ENCODE measurements at regions not wholly inside any gene's neighbourhood (a gene's known extent, or its start where the extent isn't known, plus 50 kb on each side); places are given as distances from the start of the nearest gene placed in this dataset.

GRCh38 chr3:176160997-176161396 is 1036.3 kb downstream of the TBL1XR1 start:
- Histone ChIP-seq H2AFZ (ENCODE audit: low read depth) (no peak overlapping the region), H4K20me1 (ENCODE audit: insufficient read depth) (no peaks in the 10 kb centered on the region), H3K4me3 (ENCODE audit: low read depth in 2 of 2, low read length in 1 of 2) (no peak overlapping the region), H3F3A (replicated peaks; ENCODE audit: insufficient read depth) (no peaks in the 10 kb centered on the region), H3K27me3 (ENCODE audit: insufficient read depth) (no peaks in the 10 kb centered on the region), H3K4me1 (ENCODE audit: control insufficient read depth in 1 of 2, insufficient read depth in 2 of 2, low read depth in 1 of 2, low read length in 1 of 2) (no peaks in the 10 kb centered on the region), H3K36me3 (replicated peaks in 1 of 2; ENCODE audit: control insufficient read depth in 1 of 2, insufficient read depth in 2 of 2, low read length in 1 of 2) (no peaks in the 10 kb centered on the region), H3K9me3 (no peaks in the 10 kb centered on the region), H3K4me2 (no peak overlapping the region), H3K79me2 (ENCODE audit: insufficient read depth) (no peaks in the 10 kb centered on the region), H3K27ac (ENCODE audit: low read depth in 2 of 2, low read length in 1 of 2) (no peak overlapping the region), H3K9ac (no peak overlapping the region), H3K9me2 (no peaks in the 10 kb centered on the region)
- POLR2A ChIA-PET, result no interaction called here
- CTCF ChIA-PET, result interaction anchor here (0.6 kb wide), 1 partner anchor 1634 kb away, joined by 4 read pairs; no protein-coding TSS in a partner anchor
- DNase-seq, result no peak
- TF ChIP-seq NFIC (IDR thresholded peaks at IDR 0.05; ENCODE audit: borderline replicate concordance) (no peak), NRF1 (IDR thresholded peaks at IDR 0.05; ENCODE audit: low read depth, low read length) (no peak), GABPA (IDR thresholded peaks at IDR 0.05; ENCODE audit: low read depth) (no peak), GATA2 (CRISPR knock-in tag; IDR thresholded peaks at IDR 0.05) (no peak), REST (IDR thresholded peaks at IDR 0.05; ENCODE audit: low read depth, low read length) (no peak), SIN3A (IDR thresholded peaks at IDR 0.05; ENCODE audit: borderline replicate concordance, low read depth, low read length) (no peak), SMC3 (IDR thresholded peaks at IDR 0.05; ENCODE audit: low read depth, low read length) (no peak), CHD2 (IDR thresholded peaks at IDR 0.05; ENCODE audit: low read length, partially characterized antibody) (no peak), RAD21 (IDR thresholded peaks at IDR 0.05; ENCODE audit: low read length) (no peak), USF1 (IDR thresholded peaks at IDR 0.05; ENCODE audit: borderline replicate concordance, low read depth) (no peak), FOXJ3 (CRISPR knock-in tag; IDR thresholded peaks at IDR 0.05) (no peak)

GRCh38 chr3:176159796-176160195 is 1037.5 kb downstream of the TBL1XR1 start:
- 23% methylated on average over 2 of the region's 2 CpGs for WGBS (ENCODE audit: low lambda C conversion rate)
- Histone ChIP-seq H3K4me2 (no peak overlapping the region), H3K27me3 (ENCODE audit: insufficient read depth) (no peaks in the 10 kb centered on the region), H3K4me1 (ENCODE audit: control insufficient read depth in 1 of 2, insufficient read depth in 2 of 2, low read depth in 1 of 2, low read length in 1 of 2) (no peaks in the 10 kb centered on the region), H3K9ac (no peak overlapping the region), H3K79me2 (ENCODE audit: insufficient read depth) (no peaks in the 10 kb centered on the region), H3K4me3 (ENCODE audit: low read depth in 2 of 2, low read length in 1 of 2) (no peak overlapping the region), H3K36me3 (replicated peaks in 1 of 2; ENCODE audit: control insufficient read depth in 1 of 2, insufficient read depth in 2 of 2, low read length in 1 of 2) (no peaks in the 10 kb centered on the region), H2AFZ (ENCODE audit: low read depth) (no peak overlapping the region), H4K20me1 (ENCODE audit: insufficient read depth) (no peaks in the 10 kb centered on the region), H3K9me2 (no peaks in the 10 kb centered on the region), H3F3A (replicated peaks; ENCODE audit: insufficient read depth) (no peaks in the 10 kb centered on the region), H3K27ac (ENCODE audit: low read depth in 2 of 2, low read length in 1 of 2) (no peak overlapping the region), H3K9me3 (no peaks in the 10 kb centered on the region)
- TF ChIP-seq JUND (IDR thresholded peaks at IDR 0.05), result no peak
- DNase-seq, result no peak
- ChIA-PET CTCF (no interaction called here), POLR2A (no interaction called here)

Measured in SK-N-SH (cell line).